Activated gamma-delta T cell treated with Interleukin-2 at 50 U/mL for 16 hours (primary cell): ENCODE measurements at regions not wholly inside any gene's neighbourhood (a gene's known extent, or its start where the extent isn't known, plus 50 kb on each side); places are given as distances from the start of the nearest gene placed in this dataset.
"Not testable (repeated sequence)": the region's sequence is repeated elsewhere in the genome, so short reads cannot be mapped to it uniquely, and the experiment has no call there.

ENCODE experiments used
- DNase-seq: peaks from one replicate; pipeline ENCODE4 v3.0.0-alpha.2; 2020

- DNase-seq: no peak
Measured at GRCh38 chr1:229118477-229119061, 152.3 kb upstream of the RAB4A start.

DNA sequence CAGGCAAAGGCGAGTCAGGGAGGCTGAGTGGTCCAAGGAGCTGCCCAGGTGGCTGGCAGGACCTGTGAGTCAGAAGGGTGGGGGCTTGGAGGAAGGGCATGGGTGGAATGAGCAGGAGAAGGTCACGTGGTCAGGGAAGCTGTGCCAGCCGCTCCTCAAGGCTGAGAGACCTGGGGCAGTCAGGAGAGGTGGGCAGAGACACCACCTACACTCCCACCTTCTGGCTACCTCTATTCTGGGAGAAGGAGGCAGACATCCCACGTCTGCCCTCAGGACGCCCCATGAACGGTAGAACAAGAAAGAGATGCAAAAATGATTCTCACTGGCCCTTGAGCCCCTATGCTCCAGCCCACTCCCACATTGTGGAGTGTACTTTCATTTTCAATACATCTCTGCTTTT lies 151.8 kb upstream of the RAB4A start:
- DNase-seq: no peak

DNA sequence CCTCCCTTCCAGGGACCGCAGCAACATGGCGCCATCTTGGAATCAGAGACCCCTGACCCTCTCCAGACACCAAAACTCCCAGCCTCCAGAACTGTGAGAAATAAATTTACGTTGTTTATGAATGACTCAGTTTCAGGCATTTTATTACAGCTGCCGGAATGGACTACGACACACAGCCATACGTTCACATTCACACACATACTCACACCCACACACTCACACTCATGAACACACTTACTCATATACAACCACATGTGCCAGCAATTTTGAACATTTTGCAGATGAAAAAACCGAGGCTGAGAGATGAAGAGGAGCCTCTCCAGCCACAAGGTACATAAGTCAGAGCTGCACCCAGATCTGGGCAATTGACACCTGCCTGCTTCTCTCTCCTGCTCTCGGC lies 151.0 kb upstream of the RAB4A start:
- no peak for DNase-seq

- DNase-seq: no peak
Measured at GRCh38 chr1:229121845-229122436, 149.0 kb upstream of the RAB4A start.

GRCh38 chr1:229122606-229123005 lies 148.3 kb upstream of the RAB4A start:
- DNase-seq: no peak

GRCh38 chr1:229124116-229124515 lies 146.8 kb upstream of the RAB4A start:
- DNase-seq: no peak

DNA sequence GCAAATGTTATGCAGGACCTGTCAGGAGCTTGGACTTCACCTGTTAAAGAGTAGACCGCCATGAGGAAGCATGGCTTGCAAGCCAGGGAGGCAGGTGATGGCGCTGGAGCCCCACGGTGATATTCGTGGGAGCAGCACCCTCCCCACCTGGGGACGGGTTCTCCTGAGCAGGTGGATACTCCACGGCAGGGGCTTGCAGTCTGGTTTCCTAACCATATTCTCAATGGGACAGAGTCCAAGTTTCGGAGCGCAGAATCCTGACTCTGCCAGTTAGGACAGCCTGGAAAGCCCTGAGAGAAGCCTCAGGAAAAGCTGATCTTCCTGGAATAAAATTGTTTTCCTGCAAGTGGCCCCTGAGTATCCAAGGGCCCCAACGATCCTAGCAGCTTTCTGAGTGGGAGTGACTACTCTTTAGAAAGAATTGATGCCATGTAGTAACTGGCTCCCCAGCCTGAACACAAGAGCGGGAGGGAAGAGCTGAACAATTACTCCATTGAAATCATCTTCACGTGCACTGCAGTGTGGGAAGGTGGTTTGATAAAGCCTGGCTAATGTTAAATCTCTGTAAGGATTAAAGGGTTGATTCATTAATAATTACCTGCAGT lies 146.3 kb upstream of the RAB4A start:
- no peak for DNase-seq

- no peak for DNase-seq
Measured at GRCh38 chr1:229127301-229127700, 143.6 kb upstream of the RAB4A start.

GRCh38 chr1:229128066-229128608 lies 142.8 kb upstream of the RAB4A start:
- DNase-seq: no peak

DNA sequence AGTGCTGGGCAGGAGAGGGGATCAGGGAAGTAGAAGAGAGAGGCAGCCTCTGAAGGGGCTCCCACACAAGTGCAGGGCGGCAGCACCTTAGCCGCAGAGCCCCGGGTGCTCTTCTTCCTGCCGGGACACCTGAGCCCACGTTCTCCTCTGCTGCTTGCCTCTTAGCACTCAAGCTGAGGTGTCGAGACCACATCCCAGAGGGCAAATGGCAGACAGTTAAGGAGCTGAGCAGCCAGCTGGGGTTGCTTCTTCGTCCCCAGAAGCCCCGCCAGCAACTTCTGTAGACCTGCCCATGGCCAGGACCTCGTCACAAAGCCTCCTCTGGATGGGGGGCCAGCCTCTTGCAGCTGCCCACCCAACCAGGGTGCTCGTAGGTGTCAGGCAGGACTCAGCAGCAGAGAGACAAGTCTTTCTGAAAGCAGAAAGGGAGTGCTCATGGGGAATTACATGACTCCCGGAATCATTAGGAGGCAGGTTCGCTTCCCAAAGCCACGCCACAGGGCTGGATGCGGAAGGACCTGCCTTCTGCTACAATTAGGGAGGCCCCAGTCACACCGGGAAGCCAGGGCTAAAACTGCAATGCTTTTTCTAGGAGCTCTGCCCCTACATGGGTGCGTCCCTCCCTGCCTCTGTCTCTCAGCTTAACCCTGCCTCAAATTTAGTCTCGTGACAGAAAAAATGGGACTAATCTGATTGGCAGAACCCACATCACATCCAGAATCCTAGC lies 141.4 kb upstream of the RAB4A start:
- DNase-seq: peak; percentile 51

GRCh38 chr1:229130028-229130668 lies 140.8 kb upstream of the RAB4A start:
- peak; percentile 22 for DNase-seq

- DNase-seq: no peak
Measured at GRCh38 chr1:229131243-229132105, 139.4 kb upstream of the RAB4A start.

DNA sequence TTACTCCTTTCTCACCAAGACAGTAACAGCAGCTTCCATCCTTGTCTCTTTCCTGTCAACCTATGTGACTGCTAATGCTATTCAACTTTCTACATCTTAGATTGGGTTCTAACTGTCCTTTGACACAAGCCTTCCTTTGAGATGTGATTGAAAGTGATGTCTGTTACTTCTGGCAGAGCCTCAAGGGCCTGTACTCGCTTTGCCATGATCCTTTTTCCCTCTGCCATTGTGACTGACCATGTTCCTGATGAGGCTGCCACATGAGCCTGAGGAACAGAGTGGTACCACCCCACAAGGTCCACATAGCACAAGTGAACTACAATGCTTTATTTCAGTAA lies 138.8 kb upstream of the RAB4A start:
- no peak for DNase-seq

DNA sequence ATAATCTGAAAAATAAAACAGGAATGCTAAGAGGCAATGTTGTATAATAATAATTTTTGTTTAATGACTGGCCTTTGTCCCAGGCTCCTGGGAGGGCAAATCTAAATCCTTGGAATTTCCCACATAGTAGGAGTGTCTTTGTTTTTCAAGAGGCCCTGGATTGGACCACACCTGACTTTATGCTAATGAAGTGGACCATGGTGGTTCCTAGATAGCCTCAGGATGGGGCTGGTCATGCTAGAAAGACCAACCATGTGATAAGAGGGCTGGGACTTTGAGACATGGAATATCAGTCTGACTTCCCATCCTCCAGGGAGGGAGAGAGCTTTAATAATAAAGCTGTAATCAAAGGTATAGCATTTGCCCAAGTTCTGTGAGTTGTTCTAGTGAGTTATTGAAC lies 138.2 kb upstream of the RAB4A start:
- DNase-seq: no peak

DNA sequence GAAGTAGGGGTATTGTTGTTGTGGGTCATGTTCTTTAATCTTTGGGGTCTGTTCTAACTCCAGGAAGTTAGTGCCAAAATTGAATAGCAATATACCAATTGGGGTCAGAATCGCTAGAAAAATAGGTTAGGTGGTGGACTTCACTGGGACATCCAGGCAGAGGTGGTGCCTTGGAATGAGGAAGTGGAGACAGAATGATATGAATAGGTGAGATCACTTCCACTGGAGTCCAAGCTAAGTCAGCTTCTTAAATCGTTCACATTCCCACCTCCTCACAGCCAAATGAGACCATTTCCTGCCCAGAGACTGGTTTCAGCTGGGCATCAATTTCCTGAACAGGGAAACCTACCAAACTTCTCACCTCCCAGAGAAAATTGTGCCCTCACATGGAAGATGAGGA lies 137.8 kb upstream of the RAB4A start:
- DNase-seq: no peak

- DNase-seq: no peak
Measured at GRCh38 chr1:229133811-229134210, 137.1 kb upstream of the RAB4A start.

DNA sequence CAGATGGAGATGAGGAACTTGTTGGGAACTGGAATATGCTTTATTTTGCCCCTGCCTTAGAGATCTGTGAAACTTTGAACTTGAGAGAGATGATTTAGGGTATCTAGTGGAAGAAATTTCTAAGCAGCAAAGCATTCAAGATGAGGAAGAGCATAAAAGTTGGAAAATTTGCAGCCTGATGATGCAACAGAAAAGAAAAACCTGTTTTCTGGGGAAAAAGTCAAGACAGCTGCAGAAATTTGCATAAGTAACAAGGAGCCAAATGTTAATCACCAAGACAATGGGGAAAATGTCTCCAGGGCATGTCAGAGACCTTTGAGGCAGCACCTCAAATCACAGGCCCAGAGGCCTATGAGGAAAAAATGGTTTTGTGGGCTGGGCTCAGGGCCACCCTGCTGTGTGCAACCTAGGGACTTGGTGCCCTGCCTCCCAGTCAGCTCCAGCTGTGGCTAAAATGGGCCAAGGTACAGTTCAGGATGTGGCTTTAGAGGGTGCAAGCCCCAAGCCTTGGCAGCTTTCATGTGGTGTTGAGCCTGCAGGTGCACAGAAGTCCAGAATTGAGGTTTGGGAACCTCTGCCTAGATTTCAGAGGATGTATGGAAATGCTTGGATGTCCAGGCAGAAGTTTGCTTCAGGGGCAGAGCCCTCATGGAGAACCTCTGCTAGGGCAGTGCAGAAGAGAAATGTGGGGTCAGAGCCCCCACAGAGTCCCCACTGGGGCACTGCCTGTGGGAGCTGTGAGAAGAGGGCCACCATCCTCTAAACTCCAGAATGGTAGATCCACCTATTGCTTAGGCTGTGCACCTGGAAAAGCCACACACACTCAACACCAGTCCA lies 136.3 kb upstream of the RAB4A start:
- not testable (repeated sequence) for DNase-seq

- no peak for DNase-seq
Measured at GRCh38 chr1:229135773-229136172, 135.1 kb upstream of the RAB4A start.

DNA sequence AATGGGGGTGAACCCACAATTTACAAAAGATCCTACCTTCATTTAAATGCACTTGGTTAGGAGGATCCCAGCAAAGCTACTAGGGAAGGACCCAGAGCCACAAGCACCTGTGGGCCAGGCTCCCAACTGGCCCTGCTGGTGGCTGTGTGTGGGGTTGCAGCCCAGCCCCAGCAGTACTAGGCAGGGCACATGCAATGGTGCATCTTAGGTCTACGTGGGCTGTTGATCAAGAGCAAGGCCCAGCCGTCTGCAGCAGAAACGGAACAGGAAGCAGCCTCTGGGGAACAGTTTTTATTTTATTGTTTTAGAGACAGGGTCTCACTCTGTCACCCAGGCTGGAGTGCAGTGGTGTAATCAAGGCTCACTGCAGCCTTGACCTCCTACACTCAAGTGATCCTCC lies 134.1 kb upstream of the RAB4A start:
- no peak for DNase-seq

- DNase-seq: no peak
Measured at GRCh38 chr1:229137271-229137670, 133.6 kb upstream of the RAB4A start.

GRCh38 chr1:229138058-229138457 lies 132.9 kb upstream of the RAB4A start:
- DNase-seq: no peak
